ENCODE measurements at regions not wholly inside any gene's neighbourhood (a gene's known extent, or its start where the extent isn't known, plus 50 kb on each side); places are given as distances from the start of the nearest gene placed in this dataset.

GRCh38 chr11:92787638-92788037, 181.8 kb upstream of the MTNR1B start:
- Histone ChIP-seq H3F3A (ENCODE audit: low read depth) (peaks cover 15% of the 10 kb centered on the region), H3K27me3 (no peaks in the 10 kb centered on the region), H2AFZ (replicated peaks) (no peak overlapping the region), H3K27ac (no peak overlapping the region), H4K20me1 (ENCODE audit: low read depth) (no peaks in the 10 kb centered on the region), H3K36me3 (no peaks in the 10 kb centered on the region), H3K4me3 (no peak overlapping the region), H3K9me3 (ENCODE audit: low read depth) (peaks cover 3% of the 10 kb centered on the region), H3K4me1 (peaks cover 14% of the 10 kb centered on the region), H3K4me2 (no peak overlapping the region), H3K9ac (no peak overlapping the region), H3K79me2 (ENCODE audit: low read depth) (no peaks in the 10 kb centered on the region)
- no peak for DNase-seq (ENCODE audit: low spot score)
- H3K36me3 Mint-ChIP-seq: peaks cover 30% of the 10 kb centered on the region
- H3K27ac Mint-ChIP-seq: no peak overlapping the region
- H3K4me3 Mint-ChIP-seq: no peak overlapping the region
- H3K27me3 Mint-ChIP-seq (ENCODE audit: insufficient read depth, low read depth): no peaks in the 10 kb centered on the region
- H3K4me1 Mint-ChIP-seq: peaks cover under 1% of the 10 kb centered on the region
- H3K9me3 Mint-ChIP-seq: peaks cover 2% of the 10 kb centered on the region
- no peak for TF ChIP-seq CTCF (IDR thresholded peaks at IDR 0.05)
- TF ChIP-seq EZH2phosphoT487 (IDR thresholded peaks at IDR 0.05): no peak
- TF ChIP-seq EZH2 (IDR thresholded peaks at IDR 0.05): no peak

GRCh38 chr11:92789761-92790160, 179.7 kb upstream of the MTNR1B start:
- Histone ChIP-seq H3K27me3 (no peaks in the 10 kb centered on the region), H4K20me1 (ENCODE audit: low read depth) (no peaks in the 10 kb centered on the region), H3K79me2 (ENCODE audit: low read depth) (no peaks in the 10 kb centered on the region), H2AFZ (replicated peaks) (no peak overlapping the region), H3K4me1 (peaks cover 26% of the 10 kb centered on the region), H3K9me3 (ENCODE audit: low read depth) (peaks cover 3% of the 10 kb centered on the region), H3K27ac (no peak overlapping the region), H3F3A (ENCODE audit: low read depth) (peaks cover 15% of the 10 kb centered on the region), H3K4me3 (no peak overlapping the region), H3K4me2 (no peak overlapping the region), H3K9ac (no peak overlapping the region), H3K36me3 (no peaks in the 10 kb centered on the region)
- no peak for DNase-seq (ENCODE audit: low spot score)
- peaks cover 34% of the 10 kb centered on the region for H3K36me3 Mint-ChIP-seq
- no peak overlapping the region for H3K4me3 Mint-ChIP-seq
- no peak overlapping the region for H3K27ac Mint-ChIP-seq
- H3K4me1 Mint-ChIP-seq: peaks cover 15% of the 10 kb centered on the region
- TF ChIP-seq CTCF (IDR thresholded peaks at IDR 0.05): no peak
- no peak for TF ChIP-seq EZH2 (IDR thresholded peaks at IDR 0.05)
- TF ChIP-seq EZH2phosphoT487 (IDR thresholded peaks at IDR 0.05): no peak
- H3K27me3 Mint-ChIP-seq (ENCODE audit: insufficient read depth, low read depth): no peaks in the 10 kb centered on the region
- H3K9me3 Mint-ChIP-seq: peaks cover 2% of the 10 kb centered on the region

- Histone ChIP-seq H3K4me1 (peaks cover 22% of the 10 kb centered on the region), H3K4me2 (no peak overlapping the region), H4K20me1 (ENCODE audit: low read depth) (no peaks in the 10 kb centered on the region), H3K4me3 (no peak overlapping the region), H3F3A (ENCODE audit: low read depth) (peaks cover 11% of the 10 kb centered on the region), H3K79me2 (ENCODE audit: low read depth) (no peaks in the 10 kb centered on the region), H2AFZ (replicated peaks) (no peak overlapping the region), H3K36me3 (no peaks in the 10 kb centered on the region), H3K9me3 (ENCODE audit: low read depth) (peaks cover 3% of the 10 kb centered on the region), H3K27ac (no peak overlapping the region), H3K27me3 (no peaks in the 10 kb centered on the region), H3K9ac (no peak overlapping the region)
- no peaks in the 10 kb centered on the region for H3K27me3 Mint-ChIP-seq (ENCODE audit: insufficient read depth, low read depth)
- H3K9me3 Mint-ChIP-seq: peaks cover 2% of the 10 kb centered on the region
- no peak overlapping the region for H3K4me3 Mint-ChIP-seq
- H3K4me1 Mint-ChIP-seq: peaks cover 15% of the 10 kb centered on the region
- TF ChIP-seq EZH2phosphoT487 (IDR thresholded peaks at IDR 0.05) (no peak), EZH2 (IDR thresholded peaks at IDR 0.05) (no peak), CTCF (IDR thresholded peaks at IDR 0.05) (no peak)
- peaks cover 37% of the 10 kb centered on the region for H3K36me3 Mint-ChIP-seq
- H3K27ac Mint-ChIP-seq: no peak overlapping the region
- no peak for DNase-seq (ENCODE audit: low spot score)
Measured at GRCh38 chr11:92790366-92790765, 179.1 kb upstream of the MTNR1B start.
